ENCODE measurements at regions not wholly inside any gene's neighbourhood (a gene's known extent, or its start where the extent isn't known, plus 50 kb on each side); places are given as distances from the start of the nearest gene placed in this dataset.

- TF ChIP-seq POLR2A (IDR thresholded peaks at IDR 0.05; ENCODE audit: low read length) (no peak), GATA1 (IDR thresholded peaks at IDR 0.05; ENCODE audit: low read depth, low read length) (no peak)
Measured at GRCh38 chr7:97499204-97499603, 232.7 kb upstream of the TAC1 start.
